ENCODE measurements at regions not wholly inside any gene's neighbourhood (a gene's known extent, or its start where the extent isn't known, plus 50 kb on each side); places are given as distances from the start of the nearest gene placed in this dataset.

DNA sequence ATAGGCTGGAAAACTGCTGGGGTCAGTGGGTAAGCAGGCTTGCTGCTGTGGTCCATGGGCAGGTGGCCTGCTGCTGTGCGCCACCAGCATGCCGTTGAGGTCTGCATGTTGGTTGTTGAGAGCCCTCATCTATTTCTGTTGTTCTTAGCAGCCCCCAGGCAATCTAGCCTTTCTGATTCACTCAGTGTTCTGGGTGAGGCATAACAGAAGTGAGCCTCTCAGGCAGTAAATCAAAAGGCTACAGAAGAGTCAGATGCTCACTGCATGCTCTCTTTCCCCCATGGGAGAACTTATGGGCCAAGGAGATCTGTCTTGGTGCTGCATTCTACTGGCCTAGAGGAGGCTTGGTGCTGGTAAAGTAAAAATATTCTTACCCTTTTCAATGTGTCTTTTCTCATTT, 67.8 kb upstream of the ATP10A start:
- TF ChIP-seq POLR2AphosphoS5 (IDR thresholded peaks at IDR 0.05) (no peak), EP300 (conservative IDR thresholded peaks at IDR 0.05; ENCODE audit: poor library complexity, severe bottlenecking) (no peak), EZH2 (IDR thresholded peaks at IDR 0.05; ENCODE audit: borderline replicate concordance, insufficient read depth, low read length, poor library complexity, severe bottlenecking) (no peak), MXI1 (conservative IDR thresholded peaks at IDR 0.05; ENCODE audit: poor library complexity, severe bottlenecking) (no peak)
- TF ChIP-seq, protein P1, sequence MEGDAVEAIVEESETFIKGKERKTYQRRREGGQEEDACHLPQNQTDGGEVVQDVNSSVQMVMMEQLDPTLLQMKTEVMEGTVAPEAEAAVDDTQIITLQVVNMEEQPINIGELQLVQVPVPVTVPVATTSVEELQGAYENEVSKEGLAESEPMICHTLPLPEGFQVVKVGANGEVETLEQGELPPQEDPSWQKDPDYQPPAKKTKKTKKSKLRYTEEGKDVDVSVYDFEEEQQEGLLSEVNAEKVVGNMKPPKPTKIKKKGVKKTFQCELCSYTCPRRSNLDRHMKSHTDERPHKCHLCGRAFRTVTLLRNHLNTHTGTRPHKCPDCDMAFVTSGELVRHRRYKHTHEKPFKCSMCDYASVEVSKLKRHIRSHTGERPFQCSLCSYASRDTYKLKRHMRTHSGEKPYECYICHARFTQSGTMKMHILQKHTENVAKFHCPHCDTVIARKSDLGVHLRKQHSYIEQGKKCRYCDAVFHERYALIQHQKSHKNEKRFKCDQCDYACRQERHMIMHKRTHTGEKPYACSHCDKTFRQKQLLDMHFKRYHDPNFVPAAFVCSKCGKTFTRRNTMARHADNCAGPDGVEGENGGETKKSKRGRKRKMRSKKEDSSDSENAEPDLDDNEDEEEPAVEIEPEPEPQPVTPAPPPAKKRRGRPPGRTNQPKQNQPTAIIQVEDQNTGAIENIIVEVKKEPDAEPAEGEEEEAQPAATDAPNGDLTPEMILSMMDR (IDR thresholded peaks at IDR 0.05; ENCODE audit: poor library complexity, severe bottlenecking), result no peak
- TF ChIP-seq, protein P2, sequence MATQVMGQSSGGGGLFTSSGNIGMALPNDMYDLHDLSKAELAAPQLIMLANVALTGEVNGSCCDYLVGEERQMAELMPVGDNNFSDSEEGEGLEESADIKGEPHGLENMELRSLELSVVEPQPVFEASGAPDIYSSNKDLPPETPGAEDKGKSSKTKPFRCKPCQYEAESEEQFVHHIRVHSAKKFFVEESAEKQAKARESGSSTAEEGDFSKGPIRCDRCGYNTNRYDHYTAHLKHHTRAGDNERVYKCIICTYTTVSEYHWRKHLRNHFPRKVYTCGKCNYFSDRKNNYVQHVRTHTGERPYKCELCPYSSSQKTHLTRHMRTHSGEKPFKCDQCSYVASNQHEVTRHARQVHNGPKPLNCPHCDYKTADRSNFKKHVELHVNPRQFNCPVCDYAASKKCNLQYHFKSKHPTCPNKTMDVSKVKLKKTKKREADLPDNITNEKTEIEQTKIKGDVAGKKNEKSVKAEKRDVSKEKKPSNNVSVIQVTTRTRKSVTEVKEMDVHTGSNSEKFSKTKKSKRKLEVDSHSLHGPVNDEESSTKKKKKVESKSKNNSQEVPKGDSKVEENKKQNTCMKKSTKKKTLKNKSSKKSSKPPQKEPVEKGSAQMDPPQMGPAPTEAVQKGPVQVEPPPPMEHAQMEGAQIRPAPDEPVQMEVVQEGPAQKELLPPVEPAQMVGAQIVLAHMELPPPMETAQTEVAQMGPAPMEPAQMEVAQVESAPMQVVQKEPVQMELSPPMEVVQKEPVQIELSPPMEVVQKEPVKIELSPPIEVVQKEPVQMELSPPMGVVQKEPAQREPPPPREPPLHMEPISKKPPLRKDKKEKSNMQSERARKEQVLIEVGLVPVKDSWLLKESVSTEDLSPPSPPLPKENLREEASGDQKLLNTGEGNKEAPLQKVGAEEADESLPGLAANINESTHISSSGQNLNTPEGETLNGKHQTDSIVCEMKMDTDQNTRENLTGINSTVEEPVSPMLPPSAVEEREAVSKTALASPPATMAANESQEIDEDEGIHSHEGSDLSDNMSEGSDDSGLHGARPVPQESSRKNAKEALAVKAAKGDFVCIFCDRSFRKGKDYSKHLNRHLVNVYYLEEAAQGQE (IDR thresholded peaks at IDR 0.05; ENCODE audit: borderline replicate concordance), result no peak

All from neural cell (in vitro differentiated cells).